ENCODE measurements at regions not wholly inside any gene's neighbourhood (a gene's known extent, or its start where the extent isn't known, plus 50 kb on each side); places are given as distances from the start of the nearest gene placed in this dataset.

- DNase-seq (ENCODE audit: low read depth, low spot score): no peak
- CTCF ChIA-PET: interaction anchor here (0.7 kb wide), 1 partner anchor 9 kb away, joined by 3 read pairs; no protein-coding TSS in a partner anchor
- TF ChIP-seq CTCF (IDR thresholded peaks at IDR 0.05; ENCODE audit: insufficient read depth, low read length, missing control alignments): no peak
- POLR2A ChIA-PET: no interaction called here
- no peak overlapping the region for H3K4me3 ChIP-seq (ENCODE audit: low read depth, low read length)
These were observed 524.4 kb downstream of the PTPRC start for GRCh38 chr1:199163267-199163666.

GRCh38 chr1:199163670-199164069 lies 524.8 kb downstream of the PTPRC start:
- TF ChIP-seq CTCF (IDR thresholded peaks at IDR 0.05; ENCODE audit: insufficient read depth, low read length, missing control alignments): no peak
- ChIA-PET POLR2A (no interaction called here), CTCF (interaction anchor here (0.7 kb wide), 1 partner anchor 9 kb away, joined by 3 read pairs; no protein-coding TSS in a partner anchor)
- no peak for DNase-seq (ENCODE audit: low read depth, low spot score)
- H3K4me3 ChIP-seq (ENCODE audit: low read depth, low read length): no peak overlapping the region

GRCh38 chr1:199167460-199167859 lies 528.6 kb downstream of the PTPRC start:
- ChIA-PET POLR2A (no interaction called here), CTCF (no interaction called here)
- no peak for TF ChIP-seq CTCF (IDR thresholded peaks at IDR 0.05; ENCODE audit: insufficient read depth, low read length, missing control alignments)
- DNase-seq (ENCODE audit: low read depth, low spot score): no peak
- no peak overlapping the region for H3K4me3 ChIP-seq (ENCODE audit: low read depth, low read length)

- TF ChIP-seq CTCF (IDR thresholded peaks at IDR 0.05; ENCODE audit: insufficient read depth, low read length, missing control alignments): no peak
- POLR2A ChIA-PET: no interaction called here
These were observed 530.2 kb downstream of the PTPRC start for GRCh38 chr1:199168888-199169585.

GRCh38 chr1:199170711-199171110 lies 531.9 kb downstream of the PTPRC start:
- DNase-seq (ENCODE audit: low read depth, low spot score): no peak
- POLR2A ChIA-PET: no interaction called here
- CTCF ChIA-PET: no interaction called here
- H3K4me3 ChIP-seq (ENCODE audit: low read depth, low read length): no peak overlapping the region
- TF ChIP-seq CTCF (IDR thresholded peaks at IDR 0.05; ENCODE audit: insufficient read depth, low read length, missing control alignments): no peak

More at GRCh38 chr1:199168888-199169585, 530.2 kb downstream of the PTPRC start:
- no peak overlapping the region for H3K4me3 ChIP-seq (ENCODE audit: low read depth, low read length)
- no peak for DNase-seq (ENCODE audit: low read depth, low spot score)
- CTCF ChIA-PET: interaction anchor here (0.8 kb wide), 1 partner anchor 14 kb away, joined by 3 read pairs; no protein-coding TSS in a partner anchor

- H3K4me3 ChIP-seq (ENCODE audit: low read depth, low read length): no peak overlapping the region
- DNase-seq (ENCODE audit: low read depth, low spot score): no peak
- no peak for TF ChIP-seq CTCF (IDR thresholded peaks at IDR 0.05; ENCODE audit: insufficient read depth, low read length, missing control alignments)
- ChIA-PET POLR2A (no interaction called here), CTCF (interaction anchor here (1.2 to 1.4 kb wide), 2 partner anchors 9 kb away, joined by 3 to 4 read pairs; no protein-coding TSS in a partner anchor)
These were observed 533.6 kb downstream of the PTPRC start for GRCh38 chr1:199172171-199173124.

Data from AG04449 (cell line).